ENCODE measurements at regions not wholly inside any gene's neighbourhood (a gene's known extent, or its start where the extent isn't known, plus 50 kb on each side); places are given as distances from the start of the nearest gene placed in this dataset.

GRCh38 chr9:109609060-109609459 is 111.0 kb upstream of the PTPN3 start:
- no TSS peak for BruUV-seq (replicated peaks)
- Histone ChIP-seq H3K27ac (ENCODE audit: low read depth, low read length, poor library complexity, severe bottlenecking) (no peak overlapping the region), H3K4me1 (ENCODE audit: insufficient read depth, low read length, poor library complexity, severe bottlenecking) (peaks cover 8% of the 10 kb centered on the region), H3K9me3 (ENCODE audit: low read depth, low read length, poor library complexity, severe bottlenecking) (no peaks in the 10 kb centered on the region), H3K27me3 (replicated peaks; ENCODE audit: insufficient read depth, low read depth, low read length, poor library complexity) (no peaks in the 10 kb centered on the region), H3K4me3 (ENCODE audit: low read depth, low read length, poor library complexity, severe bottlenecking) (no peak overlapping the region), H3K36me3 (ENCODE audit: insufficient read depth, low read length, poor library complexity, severe bottlenecking) (no peaks in the 10 kb centered on the region)
- no peak for DNase-seq (ENCODE audit: low spot score)
- intact Hi-C loops (cut with micrococcal nuclease; ENCODE audit: unreplicated experiment), result no loop called here
- no peak for TF ChIP-seq EZH2 (IDR thresholded peaks at IDR 0.05; ENCODE audit: borderline replicate concordance, low read depth, low read length, poor library complexity, severe bottlenecking)
- no peak for TF ChIP-seq CTCF (conservative IDR thresholded peaks at IDR 0.05; ENCODE audit: low read depth, low read length)
- ChIA-PET POLR2A (ENCODE audit: low non-redundant PET) (no interaction called here), CTCF (no interaction called here)

- no peak overlapping the region for H3K27ac ChIP-seq (ENCODE audit: low read depth, low read length, poor library complexity, severe bottlenecking)
- no peaks in the 10 kb centered on the region for H3K36me3 ChIP-seq (ENCODE audit: insufficient read depth, low read length, poor library complexity, severe bottlenecking)
- POLR2A ChIA-PET (ENCODE audit: low non-redundant PET), result no interaction called here
- intact Hi-C loops (cut with micrococcal nuclease; ENCODE audit: unreplicated experiment), result no loop called here
- CTCF ChIA-PET, result no interaction called here
- H3K9me3 ChIP-seq (ENCODE audit: low read depth, low read length, poor library complexity, severe bottlenecking), result no peaks in the 10 kb centered on the region
- no TSS peak for BruUV-seq (replicated peaks)
- TF ChIP-seq EZH2 (IDR thresholded peaks at IDR 0.05; ENCODE audit: borderline replicate concordance, low read depth, low read length, poor library complexity, severe bottlenecking) (no peak), CTCF (conservative IDR thresholded peaks at IDR 0.05; ENCODE audit: low read depth, low read length) (no peak)
- H3K4me1 ChIP-seq (ENCODE audit: insufficient read depth, low read length, poor library complexity, severe bottlenecking), result no peaks in the 10 kb centered on the region
- H3K4me3 ChIP-seq (ENCODE audit: low read depth, low read length, poor library complexity, severe bottlenecking), result no peak overlapping the region
- no peak for DNase-seq (ENCODE audit: low spot score)
- no peaks in the 10 kb centered on the region for H3K27me3 ChIP-seq (replicated peaks; ENCODE audit: insufficient read depth, low read depth, low read length, poor library complexity)
Measured at GRCh38 chr9:109616571-109617120, 118.5 kb upstream of the PTPN3 start.

GRCh38 chr9:109619310-109619709 is 121.2 kb upstream of the PTPN3 start:
- Histone ChIP-seq H3K9me3 (ENCODE audit: low read depth, low read length, poor library complexity, severe bottlenecking) (no peaks in the 10 kb centered on the region), H3K4me3 (ENCODE audit: low read depth, low read length, poor library complexity, severe bottlenecking) (no peak overlapping the region), H3K27me3 (replicated peaks; ENCODE audit: insufficient read depth, low read depth, low read length, poor library complexity) (peaks cover 3% of the 10 kb centered on the region), H3K4me1 (ENCODE audit: insufficient read depth, low read length, poor library complexity, severe bottlenecking) (no peaks in the 10 kb centered on the region), H3K36me3 (ENCODE audit: insufficient read depth, low read length, poor library complexity, severe bottlenecking) (no peaks in the 10 kb centered on the region), H3K27ac (ENCODE audit: low read depth, low read length, poor library complexity, severe bottlenecking) (no peak overlapping the region)
- no TSS peak for BruUV-seq (replicated peaks)
- no peak for TF ChIP-seq CTCF (conservative IDR thresholded peaks at IDR 0.05; ENCODE audit: low read depth, low read length)
- no peak for TF ChIP-seq EZH2 (IDR thresholded peaks at IDR 0.05; ENCODE audit: borderline replicate concordance, low read depth, low read length, poor library complexity, severe bottlenecking)
- intact Hi-C loops (cut with micrococcal nuclease; ENCODE audit: unreplicated experiment), result no loop called here
- no peak for DNase-seq (ENCODE audit: low spot score)
- ChIA-PET POLR2A (ENCODE audit: low non-redundant PET) (no interaction called here), CTCF (no interaction called here)
